Keratinocyte (primary cell): ENCODE measurements at regions not wholly inside any gene's neighbourhood (a gene's known extent, or its start where the extent isn't known, plus 50 kb on each side); places are given as distances from the start of the nearest gene placed in this dataset.

Experiments used
- EZH2 ChIP-seq: IDR thresholded peaks from one replicate; pipeline ENCODE4 v1.6.1; 2012; ENCODE audit warnings: inconsistent platforms, mild to moderate bottlenecking, low read length, moderate library complexity
- TF ChIP-seq, protein P1 (sequence below), 3 experiments: IDR thresholded peaks in 1 of 3; conservative IDR thresholded peaks in 1 of 3; optimal IDR thresholded peaks in 1 of 3; 2 replicates in 2 of 3; 3 replicates in 1 of 3; pipeline versions ENCODE3 to v1.5.1; 2011; ENCODE audit warnings: low read length in 3 of 3, mild to moderate bottlenecking in 3 of 3, moderate library complexity in 2 of 3, control low read depth in 1 of 3, inconsistent platforms in 1 of 3; ENCODE audit not compliant: insufficient read depth in 2 of 3; ENCODE audit errors: extremely low read depth in 1 of 3

DNA sequence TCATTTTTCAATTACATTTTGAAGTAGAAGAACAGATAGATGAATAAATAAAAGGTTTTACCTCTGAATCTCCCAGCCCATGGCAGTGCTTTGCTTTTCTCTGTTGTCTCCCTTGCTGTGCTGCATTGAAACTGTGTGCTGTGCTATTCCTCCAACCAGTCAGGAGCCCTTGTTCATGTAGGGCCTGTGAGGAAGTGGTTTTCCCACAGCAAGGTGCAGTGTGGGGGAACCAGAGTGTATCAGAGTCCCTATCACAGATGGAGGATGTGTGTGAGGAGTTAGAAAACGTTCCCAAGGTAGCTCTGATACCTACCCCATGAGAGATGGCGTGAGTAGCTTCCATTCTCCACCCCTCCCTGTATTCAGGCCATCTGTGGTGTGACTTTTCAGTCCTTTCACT, 72.8 kb upstream of the RALGAPA2 start:
- TF ChIP-seq, protein P1, sequence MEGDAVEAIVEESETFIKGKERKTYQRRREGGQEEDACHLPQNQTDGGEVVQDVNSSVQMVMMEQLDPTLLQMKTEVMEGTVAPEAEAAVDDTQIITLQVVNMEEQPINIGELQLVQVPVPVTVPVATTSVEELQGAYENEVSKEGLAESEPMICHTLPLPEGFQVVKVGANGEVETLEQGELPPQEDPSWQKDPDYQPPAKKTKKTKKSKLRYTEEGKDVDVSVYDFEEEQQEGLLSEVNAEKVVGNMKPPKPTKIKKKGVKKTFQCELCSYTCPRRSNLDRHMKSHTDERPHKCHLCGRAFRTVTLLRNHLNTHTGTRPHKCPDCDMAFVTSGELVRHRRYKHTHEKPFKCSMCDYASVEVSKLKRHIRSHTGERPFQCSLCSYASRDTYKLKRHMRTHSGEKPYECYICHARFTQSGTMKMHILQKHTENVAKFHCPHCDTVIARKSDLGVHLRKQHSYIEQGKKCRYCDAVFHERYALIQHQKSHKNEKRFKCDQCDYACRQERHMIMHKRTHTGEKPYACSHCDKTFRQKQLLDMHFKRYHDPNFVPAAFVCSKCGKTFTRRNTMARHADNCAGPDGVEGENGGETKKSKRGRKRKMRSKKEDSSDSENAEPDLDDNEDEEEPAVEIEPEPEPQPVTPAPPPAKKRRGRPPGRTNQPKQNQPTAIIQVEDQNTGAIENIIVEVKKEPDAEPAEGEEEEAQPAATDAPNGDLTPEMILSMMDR (optimal IDR thresholded peaks at IDR 0.05 in 1 of 3, IDR thresholded peaks at IDR 0.05 in 1 of 3, conservative IDR thresholded peaks at IDR 0.05 in 1 of 3; ENCODE audit: extremely low read depth in 1 of 3, insufficient read depth in 2 of 3, low read length in 3 of 3), result no peak
- TF ChIP-seq EZH2, result no peak
